OCI-LY3 (cell line): ENCODE measurements at regions not wholly inside any gene's neighbourhood (a gene's known extent, or its start where the extent isn't known, plus 50 kb on each side); places are given as distances from the start of the nearest gene placed in this dataset.

Experiments used
- H2AFZ ChIP-seq: fragments of 200-600, 300-600 bp; shearing (Covaris generic); 2 replicates; pipeline ENCODE4 v1.6.0; 2014; ENCODE audit warnings: antibody characterized with exemption, low read depth, low read length
- H3K27ac ChIP-seq: fragments of 200-600, 300-600 bp; sonication (generic); 2 replicates; pipeline ENCODE4 v1.5.1; 2014; ENCODE audit warnings: mild to moderate bottlenecking, low read length, moderate library complexity, mixed read lengths
- H3K27me3 ChIP-seq: fragments of 200-600, 300-600 bp; sonication (generic); 2 replicates; pipeline ENCODE4 v1.6.1; 2014; ENCODE audit warnings: low read depth, low read length, mixed read lengths
- H3K36me3 ChIP-seq: fragments of 200-600, 300-600 bp; sonication (generic); replicated peaks from 2 replicates; pipeline ENCODE3; 2014; ENCODE audit warnings: low read depth, low read length, mixed read lengths
- H3K4me1 ChIP-seq: fragments of 300-600, 200-600 bp; sonication (generic); 2 replicates; pipeline ENCODE4 v1.6.1; 2014; ENCODE audit warnings: low read length, mixed read lengths
- H3K4me2 ChIP-seq: fragments of 200-600, 300-600 bp; sonication (generic); 2 replicates; pipeline ENCODE4 v1.6.1; 2014; ENCODE audit warnings: low read length, mixed read lengths
- H3K4me3 ChIP-seq: fragments of 300-600, 200-600 bp; sonication (generic); 2 replicates; pipeline ENCODE4 v1.5.1; 2014; ENCODE audit warnings: antibody characterized with exemption, mild to moderate bottlenecking, low read length, moderate library complexity
- H3K79me2 ChIP-seq: fragments of 300-600, 200-600 bp; shearing (Covaris generic); 2 replicates; pipeline ENCODE4 v1.6.1; 2014; ENCODE audit warnings: mild to moderate bottlenecking, low read length, mixed read lengths
- H3K9ac ChIP-seq: fragments of 300-600, 200-600 bp; shearing (Covaris generic); 2 replicates; pipeline ENCODE4 v1.6.0; 2014; ENCODE audit warnings: mild to moderate bottlenecking, low read length, moderate library complexity
- H3K9me3 ChIP-seq: fragments of 200-600, 300-600 bp; shearing (Covaris generic); 2 replicates; pipeline ENCODE4 v1.6.1; 2014; ENCODE audit warnings: low read length, mixed read lengths; ENCODE audit not compliant: insufficient read depth
- H4K20me1 ChIP-seq: fragments of 200-600, 300-600 bp; sonication (generic); 2 replicates; pipeline ENCODE4 v1.6.1; 2016; ENCODE audit warnings: low read length, mixed read lengths; ENCODE audit not compliant: insufficient read depth
- EZH2phosphoT487 ChIP-seq: fragments of 200-600 bp; shearing (Covaris generic); IDR thresholded peaks from 2 replicates; pipeline ENCODE4 v1.6.1; 2018; ENCODE audit warnings: antibody characterized with exemption, mixed run types, low read depth
- TF ChIP-seq, protein P1 (sequence below): fragments of 200-600, 300-600 bp; sonication (generic); IDR thresholded peaks from 2 replicates; pipeline ENCODE4 v1.5.1; 2014; ENCODE audit warnings: antibody characterized with exemption, low read length, low read depth

DNA sequence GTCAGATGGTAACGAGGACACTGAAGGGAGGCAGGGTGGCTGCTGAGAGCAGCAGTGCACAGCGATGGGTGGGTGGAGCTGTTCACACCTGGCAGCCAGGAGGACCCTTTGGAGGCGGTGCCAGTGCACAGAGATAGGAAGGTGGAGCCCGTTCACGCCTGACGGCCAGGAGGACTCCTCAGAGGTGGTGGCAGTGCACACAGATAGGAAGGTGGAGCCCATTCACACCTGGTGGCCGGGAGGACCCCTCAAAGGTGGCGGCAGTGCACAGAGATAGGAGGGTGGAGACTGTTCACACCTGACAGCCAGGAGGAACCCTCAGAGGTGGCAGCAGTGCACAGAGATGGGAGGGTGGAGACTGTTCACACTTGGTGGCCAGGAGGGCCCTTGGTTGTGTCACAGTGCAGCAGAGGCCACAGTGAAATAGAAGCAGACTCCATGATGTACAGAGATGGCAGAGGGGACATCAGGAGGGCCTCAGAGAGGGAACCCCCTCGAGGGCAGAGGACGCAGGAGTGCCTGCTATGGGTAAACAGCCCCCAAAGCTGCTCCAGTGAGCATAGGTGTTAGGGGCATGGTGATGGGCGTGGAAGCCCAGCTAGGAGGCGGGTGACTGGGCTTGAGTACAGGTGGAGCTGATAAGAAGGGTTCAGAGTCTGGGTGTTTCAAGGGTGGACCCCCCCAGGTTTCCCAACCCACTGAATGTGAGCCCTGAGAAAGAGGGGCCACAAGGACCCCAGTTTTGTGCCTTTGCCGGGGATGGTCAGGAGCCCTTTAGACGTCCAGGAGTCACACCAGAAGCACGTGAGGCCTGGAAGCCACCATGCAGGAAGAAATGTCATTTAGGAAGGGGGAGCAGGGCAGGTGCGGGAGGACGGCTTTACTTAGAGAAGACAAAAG is 566.7 kb downstream of the BRD1 start:
- H3K4me3 ChIP-seq, result no peak overlapping the region
- no peaks in the 10 kb centered on the region for H3K4me1 ChIP-seq
- no peak overlapping the region for H3K4me2 ChIP-seq
- H3K9me3 ChIP-seq, result no peaks in the 10 kb centered on the region
- no peaks in the 10 kb centered on the region for H3K79me2 ChIP-seq
- TF ChIP-seq EZH2phosphoT487, result no peak
- TF ChIP-seq, protein P1, sequence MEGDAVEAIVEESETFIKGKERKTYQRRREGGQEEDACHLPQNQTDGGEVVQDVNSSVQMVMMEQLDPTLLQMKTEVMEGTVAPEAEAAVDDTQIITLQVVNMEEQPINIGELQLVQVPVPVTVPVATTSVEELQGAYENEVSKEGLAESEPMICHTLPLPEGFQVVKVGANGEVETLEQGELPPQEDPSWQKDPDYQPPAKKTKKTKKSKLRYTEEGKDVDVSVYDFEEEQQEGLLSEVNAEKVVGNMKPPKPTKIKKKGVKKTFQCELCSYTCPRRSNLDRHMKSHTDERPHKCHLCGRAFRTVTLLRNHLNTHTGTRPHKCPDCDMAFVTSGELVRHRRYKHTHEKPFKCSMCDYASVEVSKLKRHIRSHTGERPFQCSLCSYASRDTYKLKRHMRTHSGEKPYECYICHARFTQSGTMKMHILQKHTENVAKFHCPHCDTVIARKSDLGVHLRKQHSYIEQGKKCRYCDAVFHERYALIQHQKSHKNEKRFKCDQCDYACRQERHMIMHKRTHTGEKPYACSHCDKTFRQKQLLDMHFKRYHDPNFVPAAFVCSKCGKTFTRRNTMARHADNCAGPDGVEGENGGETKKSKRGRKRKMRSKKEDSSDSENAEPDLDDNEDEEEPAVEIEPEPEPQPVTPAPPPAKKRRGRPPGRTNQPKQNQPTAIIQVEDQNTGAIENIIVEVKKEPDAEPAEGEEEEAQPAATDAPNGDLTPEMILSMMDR, result no peak
- no peaks in the 10 kb centered on the region for H3K27me3 ChIP-seq
- H3K36me3 ChIP-seq, result no peaks in the 10 kb centered on the region
- H3K27ac ChIP-seq, result no peak overlapping the region
- H2AFZ ChIP-seq, result no peak overlapping the region
- no peak overlapping the region for H3K9ac ChIP-seq
- H4K20me1 ChIP-seq, result no peaks in the 10 kb centered on the region

DNA sequence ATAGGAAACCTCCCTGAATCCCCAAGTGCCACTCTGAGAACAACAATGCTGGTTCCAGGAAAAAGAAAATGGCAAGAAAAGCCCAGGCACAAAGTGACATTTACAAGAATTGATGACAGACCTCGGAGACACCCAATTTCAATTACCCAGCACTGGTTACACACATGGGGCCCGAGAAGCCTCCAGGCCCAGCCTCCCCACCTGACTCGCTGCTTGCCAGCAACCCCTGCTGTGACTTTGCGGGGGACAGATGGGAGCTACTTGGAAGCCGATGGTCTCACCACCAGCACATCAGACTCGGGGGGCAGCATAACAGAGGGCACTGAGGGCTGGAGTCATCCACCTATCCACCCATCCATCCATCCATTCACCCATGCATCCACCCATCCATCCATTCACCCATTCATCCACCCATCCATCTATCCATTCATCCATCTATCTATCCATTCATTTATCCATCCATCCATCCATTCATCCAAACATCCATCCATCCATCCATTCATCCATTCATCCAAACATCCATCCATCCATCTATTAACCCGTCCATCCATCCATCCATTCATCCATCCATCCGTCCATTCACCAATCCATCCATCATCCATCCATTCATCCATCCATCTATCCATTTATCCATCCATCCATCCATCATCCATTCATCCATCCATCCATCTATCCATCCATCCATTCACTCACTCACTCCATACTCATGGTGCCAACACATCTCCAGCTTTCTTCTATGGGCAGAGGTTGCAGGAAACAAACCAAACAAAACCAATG is 567.6 kb downstream of the BRD1 start:
- Histone ChIP-seq H4K20me1 (no peaks in the 10 kb centered on the region), H3K9me3 (no peaks in the 10 kb centered on the region), H3K9ac (no peak overlapping the region), H3K4me3 (no peak overlapping the region), H3K27me3 (no peaks in the 10 kb centered on the region), H3K4me1 (no peaks in the 10 kb centered on the region), H3K79me2 (no peaks in the 10 kb centered on the region), H2AFZ (no peak overlapping the region), H3K36me3 (no peaks in the 10 kb centered on the region), H3K27ac (no peak overlapping the region), H3K4me2 (no peak overlapping the region)
- no peak for TF ChIP-seq EZH2phosphoT487

DNA sequence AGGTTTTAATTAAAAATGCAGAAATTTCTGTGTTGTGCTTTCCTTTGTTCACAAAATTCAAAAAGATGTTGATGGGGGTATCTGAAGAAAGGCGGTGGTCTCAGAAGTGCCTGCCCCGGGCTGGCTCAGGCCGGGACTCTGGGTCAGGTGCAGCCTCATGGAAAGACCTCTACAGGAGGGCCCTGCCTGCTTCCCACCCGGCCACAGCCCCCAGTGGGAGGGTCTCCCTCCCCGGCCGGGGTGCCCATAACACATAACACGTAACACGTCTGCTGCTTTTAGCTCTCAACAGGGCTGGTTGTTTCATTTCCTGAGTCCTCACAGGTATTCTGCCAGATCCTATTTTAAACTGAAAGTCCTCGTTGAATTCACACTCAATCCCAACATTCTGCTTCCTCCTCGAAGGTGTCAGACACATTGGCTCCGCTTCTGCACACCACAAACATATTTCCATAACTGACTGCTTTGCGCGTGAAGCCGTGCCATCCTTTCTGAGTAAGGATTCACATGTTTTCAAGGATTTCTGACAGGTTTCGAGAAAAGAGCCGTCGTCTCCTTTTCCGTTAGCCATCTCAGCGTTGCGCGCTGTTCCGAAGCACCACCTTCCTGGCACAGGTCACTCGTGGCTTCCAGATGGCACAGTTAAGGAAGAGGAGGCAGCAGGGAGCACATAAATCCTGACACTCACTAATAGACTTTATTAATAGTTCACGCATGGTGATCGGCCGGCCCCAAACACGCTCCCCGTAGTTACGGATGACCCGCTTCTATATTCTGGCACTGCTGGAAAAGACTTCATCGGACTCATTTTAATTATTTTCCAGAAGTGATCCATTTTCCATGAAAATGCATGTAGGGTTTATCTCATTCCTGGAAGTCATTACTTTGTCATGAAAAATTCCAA is 569.3 kb downstream of the BRD1 start:
- H3K79me2 ChIP-seq, result no peaks in the 10 kb centered on the region
- H3K27me3 ChIP-seq, result no peaks in the 10 kb centered on the region
- no peak overlapping the region for H3K27ac ChIP-seq
- no peak overlapping the region for H2AFZ ChIP-seq
- H3K4me2 ChIP-seq, result no peak overlapping the region
- H3K36me3 ChIP-seq, result no peaks in the 10 kb centered on the region
- no peaks in the 10 kb centered on the region for H3K9me3 ChIP-seq
- no peak overlapping the region for H3K4me3 ChIP-seq
- TF ChIP-seq, protein P1, result no peak
- no peak for TF ChIP-seq EZH2phosphoT487
- H3K9ac ChIP-seq, result no peak overlapping the region
- no peaks in the 10 kb centered on the region for H3K4me1 ChIP-seq
- no peaks in the 10 kb centered on the region for H4K20me1 ChIP-seq

DNA sequence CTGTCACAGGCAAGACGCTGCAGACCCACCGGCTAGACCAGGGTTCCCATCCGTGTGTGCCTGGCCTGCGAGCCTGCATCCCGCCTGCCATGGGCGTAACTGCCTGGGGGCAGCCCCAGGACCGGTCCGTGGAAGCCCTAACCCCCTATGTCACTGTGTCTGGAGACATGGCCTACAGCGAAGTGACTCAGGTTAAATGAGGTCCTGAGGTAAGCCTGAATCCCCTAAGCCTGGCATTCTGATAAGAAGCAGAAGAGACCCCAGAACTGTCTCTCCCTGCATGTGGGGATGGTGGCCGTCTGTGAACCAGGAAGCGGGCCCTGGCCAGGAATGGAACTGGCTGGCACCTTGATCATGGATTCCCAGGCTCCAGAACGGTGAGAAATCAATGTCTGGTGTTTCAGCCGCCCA is 570.1 kb downstream of the BRD1 start:
- no peak for TF ChIP-seq EZH2phosphoT487
- TF ChIP-seq, protein P1, result no peak
- H3K79me2 ChIP-seq, result no peaks in the 10 kb centered on the region
- H3K36me3 ChIP-seq, result no peaks in the 10 kb centered on the region
- no peaks in the 10 kb centered on the region for H4K20me1 ChIP-seq
- no peak overlapping the region for H2AFZ ChIP-seq
- no peak overlapping the region for H3K4me2 ChIP-seq
- no peak overlapping the region for H3K9ac ChIP-seq
- H3K9me3 ChIP-seq, result no peaks in the 10 kb centered on the region
- no peak overlapping the region for H3K27ac ChIP-seq
- H3K4me3 ChIP-seq, result no peak overlapping the region
- no peaks in the 10 kb centered on the region for H3K27me3 ChIP-seq
- H3K4me1 ChIP-seq, result no peaks in the 10 kb centered on the region
